D721Med (cell line): ENCODE measurements at regions not wholly inside any gene's neighbourhood (a gene's known extent, or its start where the extent isn't known, plus 50 kb on each side); places are given as distances from the start of the nearest gene placed in this dataset.

Experiments
- DNase-seq: peaks from one replicate; pipeline ENCODE4 v3.0.0; 2011; ENCODE audit warnings: low spot score; ENCODE audit not compliant: insufficient read length
- FAIRE-seq: peaks from 2 replicates; lab custom pipeline; 2011; peaks lifted over from hg19 to GRCh38; lab: Jason Lieb, UNC
- CTCF ChIP-seq: IDR thresholded peaks from 2 replicates; pipeline ENCODE4 v1.5.1; 2012; ENCODE audit warnings: mild to moderate bottlenecking, control low read depth; ENCODE audit not compliant: insufficient read depth; ENCODE audit errors: missing control alignments

- FAIRE-seq (no peak), DNase-seq (no peak)
- no peak for TF ChIP-seq CTCF
Measured at GRCh38 chr11:97234016-97234415, 844.2 kb downstream of the JRKL start.

GRCh38 chr11:97237151-97237550 is 847.3 kb downstream of the JRKL start:
- FAIRE-seq (no peak), DNase-seq (no peak)
- no peak for TF ChIP-seq CTCF

GRCh38 chr11:97247601-97248000 is 857.8 kb downstream of the JRKL start:
- TF ChIP-seq CTCF = no peak
- FAIRE-seq = no peak
- DNase-seq = no peak

GRCh38 chr11:97254790-97255189 is 865.0 kb downstream of the JRKL start:
- DNase-seq (no peak), FAIRE-seq (no peak)
- no peak for TF ChIP-seq CTCF

- no peak for FAIRE-seq
- TF ChIP-seq CTCF = no peak
- no peak for DNase-seq
Measured at GRCh38 chr11:97259434-97259833, 869.6 kb downstream of the JRKL start.

GRCh38 chr11:97259884-97260283 is 870.1 kb downstream of the JRKL start:
- no peak for TF ChIP-seq CTCF
- no peak for DNase-seq
- FAIRE-seq = no peak

- TF ChIP-seq CTCF = no peak
- FAIRE-seq (no peak), DNase-seq (no peak)
Measured at GRCh38 chr11:97263183-97263858, 873.5 kb downstream of the JRKL start.
